HG02884 (cell line): ENCODE measurements at regions not wholly inside any gene's neighbourhood (a gene's known extent, or its start where the extent isn't known, plus 50 kb on each side); places are given as distances from the start of the nearest gene placed in this dataset.
"Not testable (repeated sequence)": the region's sequence is repeated elsewhere in the genome, so short reads cannot be mapped to it uniquely, and the experiment has no call there.

Experiments
- ATAC-seq: cut with Tn5 transposase; IDR thresholded peaks from one replicate; pipeline ENCODE4 v1.9.1; 2021; ENCODE audit warnings: mild to moderate bottlenecking, moderate library complexity; ENCODE audit not compliant: unreplicated experiment

- no peak for ATAC-seq
These were observed 106.7 kb downstream of the RAP2B start for GRCh38 chr3:153268564-153269279.

- no peak for ATAC-seq
These were observed 107.7 kb downstream of the RAP2B start for GRCh38 chr3:153269730-153270129.

DNA sequence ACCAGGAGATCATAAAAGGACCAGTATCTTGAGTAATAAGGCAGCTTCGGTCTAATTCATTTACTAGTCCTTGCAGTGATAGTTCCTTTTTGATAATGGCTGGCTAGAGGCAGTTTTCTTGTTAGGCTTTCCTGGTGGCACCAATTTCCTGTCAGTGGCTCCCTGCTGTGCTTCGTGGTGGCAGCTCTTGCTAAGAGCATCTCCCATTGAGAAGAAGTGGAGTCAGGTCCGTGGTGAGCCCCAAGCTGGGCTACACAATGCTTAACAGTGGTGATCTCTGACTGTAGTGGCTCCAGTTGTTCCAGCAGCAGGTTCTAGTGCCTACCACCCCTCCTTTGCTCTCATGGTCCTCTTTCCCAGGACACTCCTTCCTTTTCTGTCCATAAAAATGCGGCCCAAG, 111.2 kb downstream of the RAP2B start:
- no peak for ATAC-seq

GRCh38 chr3:153273767-153274435, 111.9 kb downstream of the RAP2B start:
- no peak for ATAC-seq

GRCh38 chr3:153274561-153274960, 112.5 kb downstream of the RAP2B start:
- ATAC-seq: no peak

DNA sequence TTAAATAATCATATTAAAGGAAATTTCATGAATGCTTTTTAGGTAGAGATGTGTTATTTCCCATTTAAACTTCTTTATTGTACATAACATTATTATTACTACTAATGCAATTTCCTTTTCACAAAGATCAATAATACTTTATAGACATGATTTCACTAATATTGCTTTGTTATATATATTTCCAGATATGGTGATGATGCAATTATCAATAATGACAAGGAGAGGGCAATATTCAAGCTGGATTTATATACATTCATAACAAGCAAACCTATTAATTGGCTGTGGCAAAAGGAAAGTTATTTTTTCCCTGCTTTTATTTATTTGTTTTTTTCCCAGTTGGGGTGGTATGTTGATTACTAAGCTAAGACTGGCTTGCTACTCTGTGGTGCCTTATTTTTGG, 113.5 kb downstream of the RAP2B start:
- no peak for ATAC-seq

DNA sequence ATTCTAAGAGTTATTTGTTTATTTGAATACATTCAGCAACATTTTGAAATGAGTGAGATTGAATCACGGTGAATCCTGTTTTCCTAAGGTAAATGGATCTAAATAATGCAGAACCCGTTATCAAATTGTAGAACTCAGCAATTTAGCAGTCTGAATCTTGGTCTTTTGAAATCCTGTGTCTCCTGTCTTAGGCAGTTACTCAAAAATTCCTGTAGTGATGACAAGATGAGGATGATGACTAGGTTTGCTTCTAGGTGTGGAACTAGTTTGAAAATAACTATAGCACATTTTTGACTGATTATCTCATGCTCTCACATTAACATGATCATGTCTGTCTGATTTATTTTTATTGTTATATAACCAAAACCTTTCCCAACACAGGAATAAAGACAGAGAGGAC, 115.0 kb downstream of the RAP2B start:
- ATAC-seq: no peak

DNA sequence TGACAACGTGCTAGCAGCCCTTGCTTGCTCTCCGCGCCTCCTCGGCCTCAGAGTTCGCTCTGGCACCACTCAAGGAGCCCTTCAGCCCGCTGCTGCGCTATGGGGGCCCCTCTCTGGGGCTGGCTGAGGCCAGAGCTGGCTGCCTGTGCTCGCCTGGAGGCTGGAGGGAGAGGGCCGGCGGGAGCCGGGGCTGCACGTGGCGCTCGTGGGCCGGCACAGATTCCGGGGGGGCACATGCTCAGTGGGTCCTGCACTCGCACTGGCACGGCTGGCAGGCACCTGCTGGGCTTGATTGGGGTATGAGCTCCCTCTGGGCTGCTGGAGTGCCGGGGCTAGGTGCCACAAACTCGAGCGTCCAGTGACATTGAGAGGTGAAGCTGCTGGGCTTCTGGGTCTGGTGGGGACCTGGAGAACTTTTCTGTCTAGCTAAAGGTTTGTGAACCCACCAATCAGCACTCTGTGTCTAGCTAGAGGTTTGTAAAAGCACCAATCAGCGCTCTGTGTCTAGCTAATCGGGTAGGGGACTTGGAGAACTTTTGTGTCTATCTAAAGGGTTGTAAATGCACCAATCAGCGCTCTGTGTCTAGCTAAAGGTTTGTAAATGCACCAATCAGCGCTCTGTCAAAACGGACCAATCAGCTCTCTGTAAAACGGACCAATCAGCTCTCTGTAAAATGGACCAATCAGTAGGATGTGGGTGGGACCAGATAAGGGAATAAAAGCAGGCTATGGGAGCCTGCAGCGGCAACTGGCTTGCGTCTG, 119.4 kb downstream of the RAP2B start:
- not testable (repeated sequence) for ATAC-seq

DNA sequence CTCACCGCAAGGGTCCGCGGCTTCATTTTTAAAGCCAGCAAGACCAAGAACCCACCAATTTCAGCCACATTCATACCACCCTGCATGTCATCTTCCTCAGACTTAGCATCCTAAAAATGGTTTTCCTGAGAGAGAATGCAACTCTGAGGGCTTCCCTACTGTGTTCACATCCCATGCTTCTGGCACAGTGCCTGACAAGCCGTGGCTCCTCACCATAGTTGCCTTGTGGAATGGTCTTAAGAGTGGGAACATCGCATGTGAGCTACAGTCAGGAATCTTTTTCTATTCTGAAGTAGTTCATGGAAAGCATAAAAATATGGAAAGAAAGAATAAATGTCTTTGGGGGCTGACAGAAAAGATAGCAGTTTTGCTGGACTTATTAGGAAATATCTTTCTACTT, 120.3 kb downstream of the RAP2B start:
- ATAC-seq: no peak

DNA sequence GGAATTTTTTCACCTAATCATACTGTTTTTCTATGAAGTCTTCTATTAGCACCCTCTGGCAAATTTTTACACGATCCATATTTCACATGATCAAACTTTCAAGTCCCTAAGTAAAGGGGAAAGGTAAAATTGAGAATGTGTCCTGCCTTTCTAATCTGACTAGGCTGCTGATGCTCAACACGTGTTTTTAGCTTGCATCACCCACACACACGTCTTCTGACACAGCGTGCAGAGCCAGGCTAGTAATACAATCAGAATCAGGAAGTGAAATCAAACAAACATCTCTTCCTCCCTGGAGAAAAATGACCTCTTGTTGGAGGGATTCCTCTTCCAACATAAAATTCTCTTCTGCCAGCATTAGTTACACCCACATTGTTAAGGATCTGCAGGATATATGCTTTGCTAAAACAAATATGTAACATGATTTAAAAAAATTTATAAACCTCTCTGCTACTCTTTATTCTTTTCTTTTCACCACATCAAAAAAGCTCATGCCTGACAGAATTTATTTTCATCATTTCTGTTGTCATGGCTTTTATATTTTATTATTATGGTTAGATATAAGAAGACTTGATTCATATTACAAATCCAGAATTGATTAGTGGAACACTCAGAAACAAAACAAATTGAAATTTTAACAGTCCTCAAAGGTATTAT, 122.4 kb downstream of the RAP2B start:
- ATAC-seq: peak; percentile 87

GRCh38 chr3:153285194-153285641, 123.2 kb downstream of the RAP2B start:
- ATAC-seq: no peak

- no peak for ATAC-seq
These were observed 124.0 kb downstream of the RAP2B start for GRCh38 chr3:153285982-153286381.

- ATAC-seq: no peak
These were observed 125.0 kb downstream of the RAP2B start for GRCh38 chr3:153287017-153287416.

- no peak for ATAC-seq
These were observed 127.3 kb downstream of the RAP2B start for GRCh38 chr3:153289334-153289808.

- no peak for ATAC-seq
These were observed 128.4 kb downstream of the RAP2B start for GRCh38 chr3:153290268-153291015.

DNA sequence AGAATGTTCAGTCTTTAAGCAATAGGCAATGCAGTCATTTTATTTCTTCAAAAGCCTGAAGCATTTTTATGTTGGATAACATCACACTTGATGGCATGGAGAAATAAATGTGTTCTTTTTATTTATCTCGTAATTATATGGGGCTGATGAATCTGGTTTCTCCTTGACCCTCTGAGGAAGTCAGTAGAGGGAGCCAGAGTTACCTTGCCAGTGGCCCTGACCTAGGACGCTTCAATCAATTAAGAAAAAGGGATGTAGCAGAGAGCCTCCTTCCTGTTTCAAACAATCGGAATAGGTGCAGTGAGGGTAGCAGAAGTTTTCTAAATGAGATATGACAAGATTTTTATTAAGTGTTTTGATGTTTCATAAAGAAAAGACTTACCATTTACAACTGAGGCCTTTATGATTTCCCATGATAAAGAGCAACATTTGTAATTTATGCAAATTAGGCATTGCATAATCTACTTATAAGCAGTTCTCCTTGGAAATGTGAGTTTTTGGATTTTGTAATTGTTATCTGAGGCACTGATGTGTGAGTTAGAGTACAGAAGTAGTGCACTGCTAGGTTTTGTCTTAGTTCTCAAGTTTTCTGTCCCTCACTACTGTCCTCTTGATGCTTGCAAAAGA, 129.1 kb downstream of the RAP2B start:
- ATAC-seq: no peak

DNA sequence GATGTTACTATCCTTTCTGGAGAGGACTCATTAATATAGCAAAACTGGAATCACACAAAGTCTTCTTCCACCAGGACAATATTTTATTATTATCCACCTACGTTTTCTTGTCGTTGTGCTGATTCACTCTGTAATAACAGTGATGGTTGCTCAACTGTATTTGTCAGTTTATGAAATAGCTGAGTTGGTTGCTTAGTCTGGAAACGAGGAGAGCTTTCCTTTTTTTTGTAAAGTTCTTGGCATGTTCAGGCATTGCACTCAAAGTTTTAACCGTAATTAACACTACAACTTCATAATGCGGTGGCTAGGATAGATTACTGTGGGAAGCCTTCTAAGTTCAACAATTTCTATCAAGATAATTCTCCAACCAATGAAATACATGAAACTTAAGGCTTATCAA, 131.2 kb downstream of the RAP2B start:
- ATAC-seq: no peak

DNA sequence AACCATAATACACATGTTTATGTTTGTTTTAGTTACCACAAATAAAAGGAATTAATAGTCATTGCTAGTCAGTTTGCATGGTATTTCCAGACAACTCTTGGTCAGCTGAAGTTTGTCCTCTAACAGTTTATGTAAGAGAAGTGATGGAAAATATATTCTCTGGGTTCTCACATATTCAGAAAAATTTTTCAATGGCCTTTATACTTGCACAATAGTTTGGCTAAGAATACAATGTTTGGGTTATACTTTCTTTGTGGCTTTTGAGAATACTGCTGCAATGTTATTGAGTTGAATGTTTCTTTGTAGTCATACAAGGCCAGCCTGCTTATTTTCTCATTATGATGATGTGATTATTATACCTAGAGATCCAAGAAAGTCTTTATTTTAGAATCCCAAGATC, 133.9 kb downstream of the RAP2B start:
- ATAC-seq: no peak

- no peak for ATAC-seq
These were observed 143.2 kb downstream of the RAP2B start for GRCh38 chr3:153305189-153305588.

- no peak for ATAC-seq
These were observed 149.5 kb downstream of the RAP2B start for GRCh38 chr3:153311541-153311940.
